H1 (cell line): ENCODE measurements at regions not wholly inside any gene's neighbourhood (a gene's known extent, or its start where the extent isn't known, plus 50 kb on each side); places are given as distances from the start of the nearest gene placed in this dataset.

Experiments
- BRCA1 ChIP-seq: IDR thresholded peaks from 2 replicates; pipeline ENCODE4 v1.6.1; 2012; ENCODE audit warnings: low read depth, low read length, improper control_type of control experiment
- CEBPB ChIP-seq: IDR thresholded peaks from 2 replicates; pipeline ENCODE4 v1.6.1; 2012; ENCODE audit warnings: low read depth, low read length
- EZH2 ChIP-seq: fragments of 200-600 bp; sonication (generic); IDR thresholded peaks from 2 replicates; pipeline ENCODE4 v1.7.1; 2012; ENCODE audit warnings: low read depth, mild to moderate bottlenecking, moderate library complexity, low read length, inconsistent platforms; ENCODE audit not compliant: severe bottlenecking
- GABPA ChIP-seq: IDR thresholded peaks from 2 replicates; pipeline ENCODE4 v1.6.1; 2011; ENCODE audit warnings: mild to moderate bottlenecking, low read length, moderate library complexity, borderline replicate concordance; ENCODE audit not compliant: insufficient read depth
- JUND ChIP-seq: IDR thresholded peaks from 2 replicates; pipeline ENCODE4 v1.6.1; 2011; ENCODE audit warnings: mild to moderate bottlenecking, improper control_type of control experiment, low read length
- POLR2AphosphoS5 ChIP-seq: IDR thresholded peaks from 2 replicates; pipeline ENCODE4 v1.6.1; 2011; ENCODE audit warnings: low read depth, low read length
- ZNF274 ChIP-seq: IDR thresholded peaks from 2 replicates; pipeline ENCODE4 v1.7.0; 2012; ENCODE audit warnings: low read length, borderline replicate concordance; ENCODE audit errors: extremely low read depth
- TF ChIP-seq, protein P1 (sequence below), 3 experiments: IDR thresholded peaks; 1 replicate in 2 of 3; 2 replicates in 1 of 3; pipeline versions ENCODE4 v1.5.1 to v1.6.1; 2011; ENCODE audit warnings: low read length in 3 of 3, mild to moderate bottlenecking in 3 of 3, inconsistent platforms in 2 of 3, low read depth in 1 of 3, moderate library complexity in 1 of 3; ENCODE audit not compliant: insufficient read depth in 1 of 3; ENCODE audit errors: control extremely low read depth in 1 of 3

DNA sequence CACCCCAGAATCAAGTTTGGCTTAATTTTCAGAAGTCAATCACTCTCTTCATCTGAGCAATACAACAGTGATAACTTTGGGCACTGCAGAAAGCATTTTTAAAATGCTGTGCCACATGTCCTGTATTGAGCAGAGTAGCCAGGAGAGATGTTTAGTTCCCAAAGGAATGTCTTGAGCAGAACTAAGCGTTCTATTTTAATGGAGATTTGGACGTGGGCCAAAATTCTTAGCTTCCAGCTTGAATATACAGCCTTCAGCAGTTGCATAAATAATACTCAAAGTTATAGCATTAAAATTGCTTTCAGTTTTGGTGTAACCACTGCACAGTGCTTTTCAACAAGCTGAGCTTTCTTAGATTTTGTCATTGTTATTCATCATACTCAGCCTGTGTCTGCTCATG, 679.2 kb downstream of the NLGN4X start:
- TF ChIP-seq, protein P1, sequence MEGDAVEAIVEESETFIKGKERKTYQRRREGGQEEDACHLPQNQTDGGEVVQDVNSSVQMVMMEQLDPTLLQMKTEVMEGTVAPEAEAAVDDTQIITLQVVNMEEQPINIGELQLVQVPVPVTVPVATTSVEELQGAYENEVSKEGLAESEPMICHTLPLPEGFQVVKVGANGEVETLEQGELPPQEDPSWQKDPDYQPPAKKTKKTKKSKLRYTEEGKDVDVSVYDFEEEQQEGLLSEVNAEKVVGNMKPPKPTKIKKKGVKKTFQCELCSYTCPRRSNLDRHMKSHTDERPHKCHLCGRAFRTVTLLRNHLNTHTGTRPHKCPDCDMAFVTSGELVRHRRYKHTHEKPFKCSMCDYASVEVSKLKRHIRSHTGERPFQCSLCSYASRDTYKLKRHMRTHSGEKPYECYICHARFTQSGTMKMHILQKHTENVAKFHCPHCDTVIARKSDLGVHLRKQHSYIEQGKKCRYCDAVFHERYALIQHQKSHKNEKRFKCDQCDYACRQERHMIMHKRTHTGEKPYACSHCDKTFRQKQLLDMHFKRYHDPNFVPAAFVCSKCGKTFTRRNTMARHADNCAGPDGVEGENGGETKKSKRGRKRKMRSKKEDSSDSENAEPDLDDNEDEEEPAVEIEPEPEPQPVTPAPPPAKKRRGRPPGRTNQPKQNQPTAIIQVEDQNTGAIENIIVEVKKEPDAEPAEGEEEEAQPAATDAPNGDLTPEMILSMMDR (IDR thresholded peaks at IDR 0.05; ENCODE audit: control extremely low read depth in 1 of 3, insufficient read depth in 1 of 3, low read depth in 1 of 3, low read length in 3 of 3): no peak
- no peak for TF ChIP-seq JUND
- TF ChIP-seq BRCA1: no peak
- TF ChIP-seq GABPA: no peak
- TF ChIP-seq POLR2AphosphoS5: no peak
- TF ChIP-seq CEBPB: no peak
- TF ChIP-seq EZH2: no peak
- no peak for TF ChIP-seq ZNF274
